Activated naive CD4-positive, alpha-beta T cell treated with anti-CD3 and anti-CD28 coated beads, Interleukin-2, amount 50 U/mL, for 24 hours (primary cell): ENCODE measurements at regions not wholly inside any gene's neighbourhood (a gene's known extent, or its start where the extent isn't known, plus 50 kb on each side); places are given as distances from the start of the nearest gene placed in this dataset.
"Not testable (repeated sequence)": the region's sequence is repeated elsewhere in the genome, so short reads cannot be mapped to it uniquely, and the experiment has no call there.

ENCODE experiments used
- H3K27ac Mint-ChIP-seq: one replicate; pipeline ENCODE4 v1.8.0; 2021; ENCODE audit warnings: mild to moderate bottlenecking, mixed read lengths
- H3K27me3 Mint-ChIP-seq: one replicate; pipeline ENCODE4 v1.8.0; 2021; ENCODE audit warnings: mixed read lengths
- H3K36me3 Mint-ChIP-seq: one replicate; pipeline ENCODE4 v1.8.0; 2021; ENCODE audit warnings: mixed read lengths
- H3K4me1 Mint-ChIP-seq: one replicate; pipeline ENCODE4 v1.8.0; 2021; ENCODE audit warnings: mixed read lengths
- H3K4me3 Mint-ChIP-seq: one replicate; pipeline ENCODE4 v1.8.0; 2021; ENCODE audit warnings: mild to moderate bottlenecking, mixed read lengths
- H3K9me3 Mint-ChIP-seq: one replicate; pipeline ENCODE4 v1.8.0; 2021; ENCODE audit warnings: mixed read lengths

DNA sequence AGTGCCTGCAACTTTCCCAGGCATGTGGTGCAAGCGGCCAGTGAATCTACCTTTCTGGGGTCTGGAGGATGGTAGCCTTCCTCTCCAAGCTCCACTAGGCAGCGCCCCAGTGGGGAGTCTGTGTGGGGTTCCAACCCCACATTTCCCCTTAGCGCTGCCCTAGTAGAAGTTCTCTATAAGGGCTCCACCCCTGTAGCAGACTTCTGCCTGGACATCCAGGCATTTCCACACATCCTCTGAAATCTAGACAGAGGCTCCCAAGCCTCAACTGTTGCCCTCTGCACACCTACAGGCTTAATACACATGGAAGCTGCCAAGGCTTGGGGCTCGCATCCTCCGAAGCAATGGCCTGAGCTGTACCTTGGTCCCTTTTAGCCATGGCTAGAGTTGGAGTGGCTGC, 321.6 kb downstream of the TFAP2A start:
- no peak overlapping the region for H3K27ac Mint-ChIP-seq
- no peak overlapping the region for H3K4me3 Mint-ChIP-seq
- H3K36me3 Mint-ChIP-seq: no peaks in the 10 kb centered on the region
- no peaks in the 10 kb centered on the region for H3K4me1 Mint-ChIP-seq
- peaks cover 4% of the 10 kb centered on the region for H3K27me3 Mint-ChIP-seq
- H3K9me3 Mint-ChIP-seq: peaks cover 5% of the 10 kb centered on the region

DNA sequence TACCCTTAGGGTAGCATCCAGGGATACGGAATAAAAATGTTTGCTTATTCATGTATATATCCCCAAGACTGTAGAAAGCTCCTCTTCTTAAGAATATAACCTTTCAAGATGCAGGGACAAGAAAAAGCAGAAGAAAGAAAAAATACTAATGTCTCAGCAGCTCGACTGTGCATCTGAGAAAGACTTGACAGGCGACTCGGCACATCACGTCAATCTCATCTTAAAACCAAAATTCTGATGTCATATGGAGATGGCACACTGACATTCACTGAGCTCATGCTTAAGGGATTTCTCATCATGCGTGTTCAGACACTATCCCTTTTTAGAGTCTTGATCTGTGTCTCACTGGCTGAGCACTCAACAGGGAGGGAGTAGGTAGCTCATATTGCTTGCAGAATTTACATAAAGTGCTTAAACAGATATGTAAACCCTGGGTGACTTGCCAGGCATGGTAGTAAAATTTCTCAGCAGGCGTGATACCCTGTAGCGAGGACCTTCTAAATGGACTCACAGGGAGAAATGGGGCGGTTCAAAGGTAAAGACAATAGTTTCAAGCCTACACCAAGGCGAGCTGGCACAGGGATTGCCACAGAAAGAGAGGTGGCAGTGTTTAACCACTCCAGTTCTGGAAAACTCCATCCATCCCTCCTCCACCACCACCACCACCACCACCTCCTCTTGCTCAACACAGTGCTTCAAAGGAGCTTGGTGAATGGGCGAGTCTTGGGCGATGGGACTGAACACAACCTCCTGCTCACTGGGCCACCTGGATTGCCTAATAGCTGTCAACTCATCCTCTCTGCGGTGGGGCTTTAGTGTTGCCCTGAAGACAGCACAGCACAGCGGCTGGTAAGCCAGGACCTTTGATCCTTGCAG, 330.5 kb downstream of the TFAP2A start:
- Mint-ChIP-seq H3K27me3 (no peaks in the 10 kb centered on the region), H3K4me1 (no peaks in the 10 kb centered on the region), H3K27ac (no peak overlapping the region), H3K4me3 (no peak overlapping the region), H3K9me3 (no peaks in the 10 kb centered on the region), H3K36me3 (no peaks in the 10 kb centered on the region)

DNA sequence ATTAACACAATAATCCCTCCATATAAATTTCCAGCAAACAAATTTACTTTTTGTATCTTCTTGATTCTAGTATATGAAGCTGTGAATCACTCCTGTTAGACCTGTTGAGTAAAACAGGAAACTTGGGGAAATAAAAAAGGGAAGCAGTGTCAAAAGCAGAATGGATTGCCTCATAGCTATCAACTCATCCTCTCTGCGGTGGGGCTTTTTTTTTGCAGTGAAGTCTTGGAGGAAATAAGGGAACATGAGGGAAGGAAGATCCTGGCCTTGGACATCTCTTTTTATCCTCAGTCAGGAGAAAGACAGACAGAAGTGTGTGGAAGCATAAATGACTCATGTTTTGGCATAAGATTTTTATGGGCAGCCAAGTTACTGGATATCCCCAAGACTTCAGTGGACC, 332.5 kb downstream of the TFAP2A start:
- Mint-ChIP-seq H3K27ac (no peak overlapping the region), H3K4me1 (no peaks in the 10 kb centered on the region), H3K36me3 (no peaks in the 10 kb centered on the region), H3K9me3 (no peaks in the 10 kb centered on the region), H3K27me3 (no peaks in the 10 kb centered on the region), H3K4me3 (no peak overlapping the region)

- H3K36me3 Mint-ChIP-seq: no peaks in the 10 kb centered on the region
- no peaks in the 10 kb centered on the region for H3K4me1 Mint-ChIP-seq
- H3K27ac Mint-ChIP-seq: no peak overlapping the region
- H3K4me3 Mint-ChIP-seq: no peak overlapping the region
- H3K27me3 Mint-ChIP-seq: no peaks in the 10 kb centered on the region
- H3K9me3 Mint-ChIP-seq: no peaks in the 10 kb centered on the region
Measured at GRCh38 chr6:10081957-10082356, 332.9 kb downstream of the TFAP2A start.

DNA sequence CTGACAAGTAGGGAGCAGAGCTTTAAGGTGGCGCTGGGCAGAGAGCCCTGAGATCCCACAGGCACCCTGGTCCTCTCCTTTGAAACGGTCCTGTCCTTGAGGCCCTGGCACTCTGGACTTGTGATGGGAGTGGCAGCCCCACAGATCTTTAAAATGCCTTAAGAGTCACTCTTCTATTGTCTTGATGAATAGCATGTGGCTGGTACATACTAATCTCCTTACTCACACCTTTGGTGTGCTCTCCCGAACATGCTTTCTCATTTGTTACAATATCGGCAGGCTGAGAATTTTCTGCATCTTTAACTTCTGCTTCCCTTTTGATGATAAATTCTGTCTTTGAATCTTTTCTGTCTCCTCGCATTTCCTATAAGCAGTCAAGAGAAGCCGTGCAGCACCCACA, 333.8 kb downstream of the TFAP2A start:
- H3K9me3 Mint-ChIP-seq: no peaks in the 10 kb centered on the region
- H3K36me3 Mint-ChIP-seq: no peaks in the 10 kb centered on the region
- H3K4me3 Mint-ChIP-seq: no peak overlapping the region
- no peak overlapping the region for H3K27ac Mint-ChIP-seq
- no peaks in the 10 kb centered on the region for H3K27me3 Mint-ChIP-seq
- no peaks in the 10 kb centered on the region for H3K4me1 Mint-ChIP-seq

DNA sequence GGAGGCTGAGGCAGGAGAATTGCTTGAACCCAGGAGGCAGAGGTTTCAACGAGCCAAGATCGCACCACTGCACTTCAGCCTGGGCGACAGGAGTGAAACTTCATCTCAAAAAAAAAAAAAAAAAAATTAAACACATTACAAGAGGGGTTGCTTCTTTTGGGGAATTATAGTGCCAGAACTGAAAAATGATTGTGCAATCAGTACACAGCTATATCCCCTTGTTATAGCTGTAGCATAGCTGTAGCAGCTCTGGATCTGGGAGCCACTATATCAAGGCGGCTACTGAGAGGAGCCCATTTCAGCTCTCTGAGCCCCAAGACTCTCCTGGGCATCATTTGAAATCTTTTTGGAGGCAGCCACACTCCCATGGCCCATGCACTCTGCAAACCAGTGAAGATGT, 334.3 kb downstream of the TFAP2A start:
- Mint-ChIP-seq H3K27me3 (no peaks in the 10 kb centered on the region), H3K27ac (no peak overlapping the region), H3K9me3 (no peaks in the 10 kb centered on the region), H3K4me3 (no peak overlapping the region), H3K4me1 (no peaks in the 10 kb centered on the region), H3K36me3 (no peaks in the 10 kb centered on the region)

DNA sequence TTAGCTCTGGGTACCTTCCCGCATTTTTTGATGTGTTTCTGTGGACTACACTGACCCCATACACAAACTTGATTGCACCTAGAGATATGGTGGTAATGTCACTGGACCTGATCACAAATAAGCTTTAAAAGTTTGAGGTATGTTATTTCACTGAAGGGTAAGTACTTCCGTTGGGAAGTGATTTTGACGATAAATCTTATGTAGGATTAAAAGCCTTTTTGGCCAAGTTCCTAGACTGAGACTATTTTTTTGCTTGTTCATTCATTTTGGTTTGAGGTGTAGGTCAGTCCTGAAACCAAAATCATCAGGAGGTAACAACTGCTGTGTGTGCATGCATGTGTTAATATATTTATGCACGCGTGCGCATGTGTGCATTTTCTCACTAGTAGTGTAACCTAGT, 336.3 kb downstream of the TFAP2A start:
- Mint-ChIP-seq H3K4me3 (no peak overlapping the region), H3K4me1 (no peaks in the 10 kb centered on the region), H3K36me3 (no peaks in the 10 kb centered on the region), H3K27ac (no peak overlapping the region), H3K27me3 (no peaks in the 10 kb centered on the region), H3K9me3 (peaks cover 3% of the 10 kb centered on the region)

GRCh38 chr6:10074726-10075125, 340.1 kb downstream of the TFAP2A start:
- not testable (repeated sequence) for H3K27me3 Mint-ChIP-seq, H3K36me3 Mint-ChIP-seq, H3K27ac Mint-ChIP-seq, H3K9me3 Mint-ChIP-seq, H3K4me3 Mint-ChIP-seq, H3K4me1 Mint-ChIP-seq

GRCh38 chr6:10073341-10073740, 341.5 kb downstream of the TFAP2A start:
- H3K9me3 Mint-ChIP-seq: peaks cover 7% of the 10 kb centered on the region
- H3K36me3 Mint-ChIP-seq: no peaks in the 10 kb centered on the region
- H3K27ac Mint-ChIP-seq: no peak overlapping the region
- no peaks in the 10 kb centered on the region for H3K4me1 Mint-ChIP-seq
- no peaks in the 10 kb centered on the region for H3K27me3 Mint-ChIP-seq
- no peak overlapping the region for H3K4me3 Mint-ChIP-seq

DNA sequence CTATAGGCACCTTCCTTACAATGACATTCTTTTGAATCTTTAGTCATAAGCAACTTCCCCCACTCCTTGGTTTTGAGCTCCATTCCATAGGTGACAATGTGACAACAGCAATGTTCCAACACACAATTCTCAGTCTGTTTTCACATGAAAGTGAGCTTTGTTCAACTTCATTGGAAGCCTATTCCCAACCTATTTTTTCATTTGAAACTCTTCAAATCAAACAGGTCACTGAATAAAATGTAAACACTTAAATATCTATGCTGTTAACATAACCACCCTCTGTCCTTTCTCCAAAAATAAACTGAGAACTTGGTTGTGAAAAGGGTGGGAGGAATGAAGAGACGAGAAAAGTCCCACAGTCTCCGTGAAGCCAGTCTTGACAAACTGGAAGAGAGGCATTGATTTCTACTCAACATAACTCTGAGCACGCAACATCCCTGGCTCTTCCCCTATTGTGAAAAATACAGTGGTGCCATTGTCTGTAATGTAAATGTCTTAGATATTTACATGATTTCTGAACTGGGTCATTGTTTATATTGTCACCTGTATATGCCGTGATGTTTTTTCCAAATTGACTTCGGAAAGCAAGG, 343.1 kb downstream of the TFAP2A start:
- H3K4me3 Mint-ChIP-seq: no peak overlapping the region
- H3K27ac Mint-ChIP-seq: no peak overlapping the region
- H3K9me3 Mint-ChIP-seq: peaks cover 7% of the 10 kb centered on the region
- no peaks in the 10 kb centered on the region for H3K4me1 Mint-ChIP-seq
- H3K36me3 Mint-ChIP-seq: no peaks in the 10 kb centered on the region
- no peaks in the 10 kb centered on the region for H3K27me3 Mint-ChIP-seq

GRCh38 chr6:10060004-10060403, 354.9 kb downstream of the TFAP2A start:
- H3K4me3 Mint-ChIP-seq: no peak overlapping the region
- no peak overlapping the region for H3K27ac Mint-ChIP-seq
- H3K36me3 Mint-ChIP-seq: no peaks in the 10 kb centered on the region
- H3K27me3 Mint-ChIP-seq: peaks cover 1% of the 10 kb centered on the region
- no peaks in the 10 kb centered on the region for H3K9me3 Mint-ChIP-seq
- H3K4me1 Mint-ChIP-seq: no peaks in the 10 kb centered on the region

DNA sequence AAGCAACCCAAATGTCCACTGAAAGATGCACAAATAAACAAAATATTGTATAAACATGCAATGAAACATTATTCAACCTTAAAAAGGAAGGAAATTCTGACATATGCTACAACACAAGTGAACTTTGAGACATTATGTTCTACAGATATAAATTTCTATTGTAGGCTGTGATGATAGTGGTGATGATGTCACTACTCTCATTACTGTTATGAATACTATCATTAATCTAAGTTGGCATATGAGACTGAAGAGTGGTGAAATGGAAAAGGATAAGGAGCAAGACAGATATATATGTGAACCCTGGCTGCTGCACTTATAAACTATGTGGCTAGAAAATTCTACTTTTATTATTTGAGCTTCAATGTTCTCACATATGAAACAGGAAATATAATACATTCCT, 360.2 kb downstream of the TFAP2A start:
- H3K4me3 Mint-ChIP-seq: no peak overlapping the region
- H3K27ac Mint-ChIP-seq: no peak overlapping the region
- H3K27me3 Mint-ChIP-seq: peaks cover 1% of the 10 kb centered on the region
- no peaks in the 10 kb centered on the region for H3K4me1 Mint-ChIP-seq
- peaks cover 20% of the 10 kb centered on the region for H3K9me3 Mint-ChIP-seq
- H3K36me3 Mint-ChIP-seq: peaks cover 2% of the 10 kb centered on the region

DNA sequence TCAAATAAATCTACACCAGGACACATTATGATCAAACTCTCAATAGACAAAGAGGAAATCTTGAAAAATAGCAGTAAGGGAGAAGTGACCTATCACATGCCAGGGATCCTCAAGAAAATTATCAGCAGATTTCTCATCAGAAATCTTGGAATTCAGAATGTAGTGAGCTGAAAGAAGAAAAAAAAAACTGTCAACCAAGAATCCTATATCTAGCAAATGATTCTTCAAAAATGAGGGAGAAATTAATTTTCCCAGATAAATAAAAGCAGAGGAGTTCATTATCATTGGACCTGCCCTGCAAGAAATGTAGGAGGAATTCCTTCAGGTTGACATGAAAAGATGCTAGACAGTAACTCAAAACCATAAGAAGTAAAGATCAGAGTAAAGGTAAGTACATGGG, 363.6 kb downstream of the TFAP2A start:
- no peak overlapping the region for H3K27ac Mint-ChIP-seq
- H3K4me1 Mint-ChIP-seq: no peaks in the 10 kb centered on the region
- H3K4me3 Mint-ChIP-seq: no peak overlapping the region
- peaks cover 2% of the 10 kb centered on the region for H3K36me3 Mint-ChIP-seq
- H3K27me3 Mint-ChIP-seq: no peaks in the 10 kb centered on the region
- H3K9me3 Mint-ChIP-seq: peaks cover 29% of the 10 kb centered on the region

- no peaks in the 10 kb centered on the region for H3K4me1 Mint-ChIP-seq
- peaks cover 33% of the 10 kb centered on the region for H3K9me3 Mint-ChIP-seq
- H3K4me3 Mint-ChIP-seq: no peak overlapping the region
- no peak overlapping the region for H3K27ac Mint-ChIP-seq
- peaks cover 5% of the 10 kb centered on the region for H3K27me3 Mint-ChIP-seq
- H3K36me3 Mint-ChIP-seq: peaks cover 2% of the 10 kb centered on the region
Measured at GRCh38 chr6:10048370-10049297, 366.2 kb downstream of the TFAP2A start.

DNA sequence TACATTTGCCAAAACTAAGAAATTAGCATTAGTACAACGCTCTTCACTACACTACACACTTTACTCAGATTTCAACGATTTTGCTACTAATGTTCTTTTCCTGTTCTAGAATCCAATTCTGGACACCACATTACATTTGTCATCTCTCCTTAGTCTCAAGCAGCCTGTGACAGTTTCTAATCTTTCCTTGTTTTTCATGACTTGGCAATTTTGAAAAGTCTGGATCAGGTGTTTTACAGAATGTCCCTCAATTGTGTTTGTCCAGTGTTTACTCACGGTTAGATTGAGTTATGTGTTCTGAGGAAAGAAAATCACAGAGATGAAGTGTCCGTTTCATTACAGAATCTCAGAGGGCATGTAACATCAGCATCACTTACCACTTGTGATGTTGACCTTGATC, 372.6 kb downstream of the TFAP2A start:
- Mint-ChIP-seq H3K36me3 (no peaks in the 10 kb centered on the region), H3K9me3 (peaks cover 5% of the 10 kb centered on the region), H3K4me3 (no peak overlapping the region), H3K27me3 (peaks cover 5% of the 10 kb centered on the region), H3K4me1 (no peaks in the 10 kb centered on the region), H3K27ac (no peak overlapping the region)
